SK-N-SH (cell line): ENCODE measurements at regions not wholly inside any gene's neighbourhood (a gene's known extent, or its start where the extent isn't known, plus 50 kb on each side); places are given as distances from the start of the nearest gene placed in this dataset.
A peak's percentile ranks its signal among the peaks of the same experiment; 100 is the strongest.

Experiments used
- CTCF ChIA-PET: fragments of 300-600, 350-600 bp; formaldehyde crosslinking; extraction: SDS; loops from one replicate; lab custom pipeline; 2021; lab: Yijun Ruan, JAX
- POLR2A ChIA-PET: fragments of 350-600 bp; sonication (Branson Sonifier 250); formaldehyde crosslinking; extraction: SDS; loops from one replicate; lab custom pipeline; 2020; ENCODE audit warnings: antibody characterized with exemption, inconsistent platforms; lab: Yijun Ruan, JAX
- DNase-seq: peaks from one replicate; pipeline ENCODE4 v3.0.0; 2012
- H2AFZ ChIP-seq: fragments of 200-600 bp; sonication (generic); 2 replicates; pipeline ENCODE4 v1.8.1; 2016; ENCODE audit warnings: antibody characterized with exemption, mild to moderate bottlenecking, low read depth
- H3F3A ChIP-seq: fragments of 200-600 bp; sonication (generic); replicated peaks from 2 replicates; pipeline ENCODE3; 2016; ENCODE audit warnings: antibody characterized with exemption, mild to moderate bottlenecking; ENCODE audit not compliant: insufficient read depth
- H3K27ac ChIP-seq, 2 experiments: fragments of 200-500 bp in 1 of 2; fragments of 200-600 bp in 1 of 2; sonication (Bioruptor generic) in 1 of 2; sonication (generic), shearing (Covaris generic) in 1 of 2; 2 replicates each; pipeline versions ENCODE4 v1.5.1 to v1.6.1; 2014 to 2016; ENCODE audit warnings: low read depth in 2 of 2, inconsistent platforms in 1 of 2, low read length in 1 of 2, mild to moderate bottlenecking in 1 of 2, mixed read lengths in 1 of 2
- H3K27me3 ChIP-seq: fragments of 200-600 bp; sonication (generic), shearing (Covaris generic); 2 replicates; pipeline ENCODE4 v1.6.1; 2016; ENCODE audit warnings: mixed run types; ENCODE audit not compliant: insufficient read depth
- H3K36me3 ChIP-seq, 2 experiments: fragments of 200-500 bp in 1 of 2; fragments of 200-600 bp in 1 of 2; sonication (Bioruptor generic) in 1 of 2; sonication (generic) in 1 of 2; replicated peaks in 1 of 2; 2 replicates each; pipeline versions ENCODE3 to v1.5.1; 2014 to 2016; ENCODE audit warnings: low read length in 1 of 2, mild to moderate bottlenecking in 1 of 2; ENCODE audit not compliant: insufficient read depth in 2 of 2, control insufficient read depth in 1 of 2
- H3K4me1 ChIP-seq, 2 experiments: fragments of 200-500 bp in 1 of 2; fragments of 200-600 bp in 1 of 2; sonication (Bioruptor generic) in 1 of 2; sonication (generic), shearing (Covaris generic) in 1 of 2; 2 replicates each; pipeline versions ENCODE4 v1.5.1 to v1.6.1; 2014 to 2016; ENCODE audit warnings: low read depth in 1 of 2, low read length in 1 of 2, mixed run types in 1 of 2; ENCODE audit not compliant: insufficient read depth in 2 of 2, control insufficient read depth in 1 of 2
- H3K4me2 ChIP-seq: fragments of 200-600 bp; sonication (generic), shearing (Covaris generic); 2 replicates; pipeline ENCODE4 v1.6.1; 2017; ENCODE audit warnings: mixed run types
- H3K4me3 ChIP-seq, 2 experiments: fragments of 200-500 bp in 1 of 2; fragments of 200-600 bp in 1 of 2; sonication (Bioruptor generic) in 1 of 2; sonication (generic), shearing (Covaris generic) in 1 of 2; 2 replicates each; pipeline versions ENCODE4 v1.5.1 to v1.8.1; 2014 to 2016; ENCODE audit warnings: low read depth in 2 of 2, inconsistent platforms in 1 of 2, low read length in 1 of 2, mild to moderate bottlenecking in 1 of 2, mixed read lengths in 1 of 2, moderate library complexity in 1 of 2
- H3K79me2 ChIP-seq: fragments of 200-600 bp; sonication (generic); 2 replicates; pipeline ENCODE4 v1.8.1; 2017; ENCODE audit warnings: mild to moderate bottlenecking; ENCODE audit not compliant: insufficient read depth
- H3K9ac ChIP-seq: fragments of 200-600 bp; sonication (generic); 2 replicates; pipeline ENCODE4 v1.6.1; 2017; ENCODE audit warnings: mixed run types
- H3K9me2 ChIP-seq: fragments of 200-600 bp; sonication (generic); 2 replicates; pipeline ENCODE4 v1.6.1; 2017; ENCODE audit warnings: mixed run types
- H3K9me3 ChIP-seq: fragments of 200-600 bp; sonication (generic); 2 replicates; pipeline ENCODE4 v1.6.1; 2017; ENCODE audit warnings: mixed run types, mild to moderate bottlenecking, moderate library complexity
- H4K20me1 ChIP-seq: fragments of 200-600 bp; sonication (generic); 2 replicates; pipeline ENCODE4 v1.6.1; 2017; ENCODE audit warnings: mild to moderate bottlenecking, mixed run types; ENCODE audit not compliant: insufficient read depth
- EP300 ChIP-seq, 2 experiments: IDR thresholded peaks; 2 replicates each; pipeline versions ENCODE4 v1.4.0 to v1.6.1; 2012; ENCODE audit warnings: borderline replicate concordance in 1 of 2, low read depth in 1 of 2, low read length in 1 of 2
- GATA2 ChIP-seq: sonication (generic); formaldehyde crosslinking; IDR thresholded peaks from 2 replicates; pipeline ENCODE4 v1.5.0; 2020; ENCODE audit warnings: mild to moderate bottlenecking, missing genetic modification reagents
- POLR2AphosphoS5 ChIP-seq: IDR thresholded peaks from 2 replicates; pipeline ENCODE4 v1.6.1; 2012; ENCODE audit warnings: low read depth, low read length
- SMC3 ChIP-seq: IDR thresholded peaks from 2 replicates; pipeline ENCODE4 v1.6.1; 2012; ENCODE audit warnings: low read depth, low read length, improper control_type of control experiment
- TAF1 ChIP-seq: IDR thresholded peaks from 2 replicates; pipeline ENCODE4 v1.6.1; 2012; ENCODE audit warnings: low read depth, mild to moderate bottlenecking, low read length, moderate library complexity, borderline replicate concordance
- USF2 ChIP-seq: fragments of 150-350 bp; IDR thresholded peaks from 2 replicates; pipeline ENCODE4 v1.6.1; 2017; ENCODE audit warnings: antibody characterized with exemption, low read length, low read depth, borderline replicate concordance
- WGBS: methylation state at CpG from one replicate; pipeline ENCODE4 v1.1.6; 2017; ENCODE audit warnings: low lambda C conversion rate; 5-methylcytosine and 5-hydroxymethylcytosine counted together
- TF ChIP-seq, protein P1 (sequence below): IDR thresholded peaks from 2 replicates; pipeline ENCODE4; 2012

GRCh38 chr18:71371951-71372605 lies 1083.2 kb downstream of the SOCS6 start:
- POLR2A ChIA-PET: no interaction called here
- Histone ChIP-seq H3K9me2 (no peaks in the 10 kb centered on the region), H3K4me2 (no peak overlapping the region), H3F3A (no peaks in the 10 kb centered on the region), H2AFZ (no peak overlapping the region), H3K27ac (no peak overlapping the region), H3K36me3 (no peaks in the 10 kb centered on the region), H4K20me1 (no peaks in the 10 kb centered on the region), H3K9me3 (no peaks in the 10 kb centered on the region), H3K4me3 (no peak overlapping the region), H3K27me3 (no peaks in the 10 kb centered on the region), H3K79me2 (no peaks in the 10 kb centered on the region), H3K9ac (no peak overlapping the region), H3K4me1 (no peaks in the 10 kb centered on the region)
- TF ChIP-seq, protein P1, sequence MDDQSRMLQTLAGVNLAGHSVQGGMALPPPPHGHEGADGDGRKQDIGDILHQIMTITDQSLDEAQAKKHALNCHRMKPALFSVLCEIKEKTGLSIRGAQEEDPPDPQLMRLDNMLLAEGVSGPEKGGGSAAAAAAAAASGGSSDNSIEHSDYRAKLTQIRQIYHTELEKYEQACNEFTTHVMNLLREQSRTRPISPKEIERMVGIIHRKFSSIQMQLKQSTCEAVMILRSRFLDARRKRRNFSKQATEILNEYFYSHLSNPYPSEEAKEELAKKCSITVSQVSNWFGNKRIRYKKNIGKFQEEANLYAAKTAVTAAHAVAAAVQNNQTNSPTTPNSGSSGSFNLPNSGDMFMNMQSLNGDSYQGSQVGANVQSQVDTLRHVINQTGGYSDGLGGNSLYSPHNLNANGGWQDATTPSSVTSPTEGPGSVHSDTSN: no peak
- TF ChIP-seq GATA2: 0 out of 2 replicates have a peak, but pooled peaks have one; percentile 5
- WGBS: 77% methylated on average over 2 of the region's 2 CpGs
- DNase-seq: peak; percentile 15
- CTCF ChIA-PET: no interaction called here

DNA sequence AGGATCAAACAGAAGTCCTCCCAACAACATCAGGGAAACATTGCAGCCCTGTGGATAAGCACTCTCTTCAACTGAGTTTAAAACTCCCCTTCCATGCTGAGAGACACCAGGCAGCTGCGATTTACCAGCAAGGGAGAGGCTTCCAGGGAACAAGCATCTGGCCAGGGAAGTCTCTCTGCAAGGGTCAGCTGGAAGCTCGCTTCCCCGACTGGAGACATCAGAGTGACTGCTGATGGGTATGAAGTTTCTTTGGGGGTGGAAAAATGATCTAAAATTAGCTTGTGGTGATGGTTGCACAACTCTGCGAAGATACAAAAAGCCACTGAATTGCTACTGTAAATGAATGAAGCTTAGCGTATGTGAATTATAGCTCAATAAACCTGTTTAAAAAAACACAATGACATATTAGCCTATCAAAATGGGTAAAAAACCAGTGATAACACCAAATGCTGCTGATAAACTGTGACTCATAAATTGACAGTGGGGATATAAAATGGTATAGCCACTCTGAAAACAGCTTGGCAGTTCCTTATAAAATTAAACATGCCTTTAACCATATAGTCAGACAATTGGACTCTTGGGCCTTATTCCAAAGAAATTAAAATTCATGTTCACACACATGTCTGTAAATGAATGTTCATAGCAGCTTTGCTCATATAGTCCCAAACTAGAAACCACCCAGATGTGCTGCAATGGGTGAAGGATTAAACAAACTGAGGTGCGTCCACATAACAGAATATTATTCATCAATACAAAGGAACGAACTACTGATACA lies 1082.0 kb downstream of the SOCS6 start:
- no peak for TF ChIP-seq EP300 (IDR thresholded peaks at IDR 0.05; ENCODE audit: borderline replicate concordance in 1 of 2, low read depth in 1 of 2, low read length in 1 of 2)
- TF ChIP-seq SMC3: no peak
- no peak for TF ChIP-seq TAF1
- TF ChIP-seq GATA2: no peak
- no peak for TF ChIP-seq USF2
- no peak for TF ChIP-seq POLR2AphosphoS5
- Histone ChIP-seq H3K79me2 (no peaks in the 10 kb centered on the region), H3K4me2 (no peak overlapping the region), H3K27me3 (no peaks in the 10 kb centered on the region), H3K9me2 (no peaks in the 10 kb centered on the region), H4K20me1 (no peaks in the 10 kb centered on the region), H2AFZ (no peak overlapping the region), H3K4me3 (no peak overlapping the region), H3K27ac (no peak overlapping the region), H3K9ac (no peak overlapping the region), H3K4me1 (no peaks in the 10 kb centered on the region), H3K9me3 (no peaks in the 10 kb centered on the region), H3K36me3 (no peaks in the 10 kb centered on the region), H3F3A (no peaks in the 10 kb centered on the region)
- 73% methylated on average over 7 of the region's 7 CpGs for WGBS
- no peak for DNase-seq
- POLR2A ChIA-PET: no interaction called here
- CTCF ChIA-PET: interaction anchor here (0.7 kb wide), 1 partner anchor 405 kb away, joined by 4 read pairs; no protein-coding TSS in a partner anchor
